8988T (cell line): ENCODE measurements at regions not wholly inside any gene's neighbourhood (a gene's known extent, or its start where the extent isn't known, plus 50 kb on each side); places are given as distances from the start of the nearest gene placed in this dataset.

Experiments used
- DNase-seq: peaks from one replicate; pipeline ENCODE4 v3.0.0; 2011

GRCh38 chr4:33302321-33302720 is 2582.2 kb downstream of the PCDH7 start:
- DNase-seq, result no peak

DNA sequence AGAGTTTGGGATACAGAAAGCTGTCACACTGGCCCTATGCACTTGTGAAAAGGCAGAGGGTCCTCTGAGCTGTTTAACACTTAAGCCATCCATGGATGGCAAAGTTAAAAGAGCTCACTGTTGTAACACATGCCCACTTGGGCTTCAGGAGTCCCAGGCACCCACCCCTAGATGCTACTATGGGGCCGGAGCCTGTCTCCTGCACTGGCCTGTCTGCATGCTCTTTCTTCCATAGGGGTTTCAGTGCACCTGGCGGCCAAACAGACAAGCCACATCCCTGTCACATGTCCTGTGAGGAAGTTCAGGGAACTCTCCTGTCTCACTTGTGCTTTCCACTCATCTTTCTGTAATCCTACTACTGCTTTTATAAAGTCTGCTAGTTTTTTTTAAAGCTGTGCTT is 2586.0 kb downstream of the PCDH7 start:
- DNase-seq, result no peak

DNA sequence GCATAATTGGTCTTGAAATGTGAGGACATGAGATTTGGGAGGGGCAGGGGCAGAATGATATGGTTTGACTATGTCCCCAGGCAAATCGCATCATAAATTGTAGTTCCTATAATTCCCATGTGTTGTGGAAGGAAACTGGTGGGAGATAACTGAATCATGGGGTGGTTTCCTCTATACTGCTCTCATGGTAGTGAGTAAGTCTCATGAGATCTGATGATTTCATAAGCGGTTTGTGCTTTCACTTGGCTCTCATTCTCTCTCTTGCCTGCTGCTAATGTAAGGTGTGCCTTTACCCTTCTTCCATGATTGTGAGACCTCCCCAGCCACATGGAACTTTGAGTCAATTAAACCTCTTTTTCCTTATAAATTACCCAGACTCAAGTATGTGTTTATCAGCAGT is 2595.9 kb downstream of the PCDH7 start:
- DNase-seq, result no peak

- no peak for DNase-seq
Observed at GRCh38 chr4:33316578-33316977, 2596.4 kb downstream of the PCDH7 start.

GRCh38 chr4:33323393-33323792 is 2603.2 kb downstream of the PCDH7 start:
- DNase-seq, result no peak

GRCh38 chr4:33334416-33334815 is 2614.2 kb downstream of the PCDH7 start:
- DNase-seq, result no peak

GRCh38 chr4:33339762-33340161 is 2619.6 kb downstream of the PCDH7 start:
- DNase-seq, result no peak

GRCh38 chr4:33340168-33340567 is 2620.0 kb downstream of the PCDH7 start:
- DNase-seq, result no peak

GRCh38 chr4:33349376-33349775 is 2629.2 kb downstream of the PCDH7 start:
- no peak for DNase-seq

DNA sequence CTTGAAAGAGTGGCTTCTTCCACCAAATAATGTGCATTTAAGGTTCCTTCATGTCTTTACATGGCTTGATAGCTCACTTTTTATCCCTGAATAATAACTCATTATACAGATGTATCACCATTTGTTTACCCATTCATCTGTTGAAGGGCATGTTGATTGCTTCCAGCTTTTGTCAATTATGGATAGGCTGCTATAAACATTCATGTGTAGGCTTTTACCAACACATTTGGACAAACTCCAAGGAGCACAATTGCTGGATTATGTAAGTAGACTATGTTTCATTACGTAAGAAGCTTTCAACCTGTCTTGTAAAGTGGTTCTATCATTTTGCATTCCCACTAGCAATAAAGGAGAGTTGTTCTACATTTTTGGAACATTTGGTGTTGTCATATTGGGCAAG is 2637.0 kb downstream of the PCDH7 start:
- no peak for DNase-seq

DNA sequence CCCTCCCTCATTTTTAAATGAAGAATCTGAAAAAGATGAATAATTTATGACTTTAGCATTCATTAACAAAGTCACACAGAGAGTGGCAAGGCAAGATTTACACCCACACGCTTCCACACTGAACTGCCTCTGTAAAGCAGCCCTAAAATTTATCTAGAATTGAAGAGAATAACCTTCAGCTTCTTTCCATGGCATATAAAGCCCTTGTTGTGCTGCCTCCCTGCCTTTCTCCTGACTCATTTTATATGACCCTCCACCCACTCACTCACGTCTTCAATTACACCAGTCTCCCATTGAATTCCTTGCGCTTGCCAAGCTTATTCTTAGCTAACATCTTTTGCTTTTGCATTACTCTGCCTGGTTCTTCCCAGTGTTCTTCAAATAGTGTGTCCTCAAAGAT is 2649.3 kb downstream of the PCDH7 start:
- DNase-seq, result no peak

GRCh38 chr4:33381816-33382215 is 2661.6 kb downstream of the PCDH7 start:
- DNase-seq, result no peak

- no peak for DNase-seq
Observed at GRCh38 chr4:33386764-33387163, 2666.6 kb downstream of the PCDH7 start.

DNA sequence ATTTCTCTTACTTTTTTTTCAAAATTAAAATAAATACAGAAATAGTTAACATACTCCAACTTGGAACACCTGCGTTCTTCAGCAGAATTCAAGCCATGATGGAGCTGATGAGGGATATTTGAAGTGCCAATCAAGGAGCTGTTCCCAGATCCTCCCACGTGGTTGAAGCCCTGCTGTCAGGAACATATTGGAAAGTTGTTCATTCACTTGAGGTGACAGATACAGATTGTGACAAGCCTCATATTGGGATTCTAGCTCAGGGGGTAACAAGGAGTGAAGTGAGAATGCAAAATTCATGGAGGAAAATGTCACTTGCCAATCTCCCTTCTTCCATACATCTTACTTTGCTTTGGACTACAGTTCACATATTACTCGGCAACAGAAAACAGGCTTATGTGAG is 2670.8 kb downstream of the PCDH7 start:
- DNase-seq, result no peak

DNA sequence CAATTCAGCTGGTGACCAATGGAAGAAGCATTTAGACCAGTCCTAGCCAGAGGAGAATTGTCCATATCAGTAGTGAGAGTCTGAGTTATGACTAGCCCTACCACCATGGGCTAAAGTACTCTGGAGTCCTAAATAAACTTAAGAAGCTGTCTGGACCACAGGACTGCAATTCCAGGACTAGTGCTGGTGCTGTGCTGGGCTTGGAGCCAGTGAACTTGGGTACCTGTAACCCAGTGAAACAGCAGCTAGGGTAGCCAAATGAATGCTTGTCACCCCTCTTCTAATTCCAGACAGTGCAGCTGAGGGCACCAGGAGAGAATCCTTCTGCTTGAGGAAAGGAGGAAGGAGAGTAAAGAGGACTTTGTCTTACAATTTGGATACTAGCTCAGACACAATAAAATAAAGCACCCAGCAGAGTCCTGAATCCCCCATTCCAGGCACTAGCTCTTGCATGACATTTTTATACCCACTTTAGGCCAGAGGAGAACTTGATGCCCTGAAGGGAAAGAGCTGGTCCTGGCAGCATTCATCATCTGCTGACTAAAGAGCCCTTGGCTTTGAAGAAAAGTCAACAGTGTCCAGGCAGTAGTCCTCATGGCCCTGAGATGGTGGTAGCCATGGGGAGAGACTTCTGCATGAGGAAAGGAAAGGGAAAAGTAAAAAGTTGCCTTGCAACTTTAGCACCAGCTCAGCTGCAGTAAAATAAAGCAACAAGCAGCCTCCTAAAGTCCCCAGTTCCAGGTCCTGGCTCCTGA is 2675.7 kb downstream of the PCDH7 start:
- no peak for DNase-seq

- no peak for DNase-seq
Observed at GRCh38 chr4:33400504-33400903, 2680.3 kb downstream of the PCDH7 start.

- DNase-seq, result no peak
Observed at GRCh38 chr4:33407496-33407895, 2687.3 kb downstream of the PCDH7 start.

DNA sequence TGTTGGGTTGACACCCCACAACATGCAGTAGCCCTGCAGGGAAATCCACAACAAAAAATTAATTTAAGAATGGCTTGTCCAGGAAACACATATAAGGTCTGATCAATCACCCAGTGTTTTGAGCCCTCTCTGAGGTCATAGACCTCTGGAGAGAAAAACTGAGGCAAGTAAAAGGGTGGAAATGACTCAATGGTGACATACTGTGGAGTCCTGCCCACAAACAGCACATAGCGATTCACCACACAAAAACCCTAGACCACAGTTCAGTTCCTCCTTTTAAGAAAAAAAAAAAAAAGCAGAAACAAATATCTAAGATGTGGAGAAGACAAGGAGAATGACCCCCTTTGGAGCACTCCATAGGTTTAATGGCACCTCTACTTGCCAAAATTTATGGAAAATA is 2691.0 kb downstream of the PCDH7 start:
- DNase-seq, result no peak

- DNase-seq, result no peak
Observed at GRCh38 chr4:33421887-33422286, 2701.7 kb downstream of the PCDH7 start.

DNA sequence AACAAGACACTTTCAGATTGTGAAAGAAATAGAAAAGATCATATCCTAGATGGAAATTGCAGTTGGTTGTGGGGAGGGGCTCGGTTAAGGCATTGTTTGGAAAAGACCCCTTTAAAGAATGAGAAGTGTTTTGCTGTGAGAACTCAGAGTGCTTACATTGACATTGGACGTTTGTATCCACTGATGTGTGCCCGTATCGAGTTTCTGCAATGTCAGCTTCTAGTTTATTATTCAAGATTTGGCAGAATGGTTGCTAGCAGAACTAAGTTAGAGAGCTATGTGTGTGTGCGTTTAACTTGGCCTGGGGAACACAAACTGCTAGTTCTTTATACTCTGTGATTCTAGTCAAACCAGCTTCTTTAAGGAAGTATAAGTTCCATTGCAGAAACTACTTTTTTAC is 2702.5 kb downstream of the PCDH7 start:
- no peak for DNase-seq

GRCh38 chr4:33425936-33426335 is 2705.8 kb downstream of the PCDH7 start:
- DNase-seq, result no peak

GRCh38 chr4:33427676-33428075 is 2707.5 kb downstream of the PCDH7 start:
- DNase-seq, result no peak

- no peak for DNase-seq
Observed at GRCh38 chr4:33429971-33430370, 2709.8 kb downstream of the PCDH7 start.

DNA sequence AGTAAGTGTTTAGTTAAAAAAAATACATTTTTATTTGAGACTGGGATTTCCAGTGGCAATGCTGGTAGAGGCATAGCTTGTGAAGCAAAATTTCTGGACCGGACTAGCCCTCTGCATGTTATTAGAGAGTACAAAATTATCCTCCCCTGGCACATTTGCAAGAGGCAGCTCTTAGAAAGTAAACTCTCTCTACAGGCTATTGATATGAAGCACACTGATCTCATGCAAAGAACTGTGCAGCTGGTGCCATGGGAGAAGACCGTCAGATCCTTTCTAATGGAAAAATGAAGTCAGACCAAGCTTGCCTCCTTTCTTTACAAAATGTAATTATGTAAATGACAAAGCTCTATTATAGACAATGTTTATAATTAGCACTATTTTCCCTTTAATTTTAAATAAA is 2717.2 kb downstream of the PCDH7 start:
- no peak for DNase-seq

DNA sequence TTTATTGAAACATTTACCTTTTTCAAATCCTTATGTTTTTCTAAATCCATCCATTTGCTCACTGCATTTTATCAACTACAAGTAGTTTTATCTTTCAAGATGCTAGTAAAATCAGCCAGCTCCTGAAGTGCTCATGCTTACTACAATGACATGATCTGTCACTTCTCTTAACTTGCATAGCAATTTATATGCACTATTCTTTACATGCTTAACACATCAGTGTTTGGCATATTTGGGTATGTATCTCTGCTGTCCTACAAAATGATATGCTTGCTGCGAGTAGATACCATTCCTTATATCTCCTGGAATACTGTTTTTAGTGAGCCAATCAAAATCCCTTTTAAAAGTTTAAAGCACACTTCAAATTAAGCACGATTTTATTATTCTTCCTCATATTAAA is 2726.8 kb downstream of the PCDH7 start:
- DNase-seq, result no peak
